ENCODE measurements at regions not wholly inside any gene's neighbourhood (a gene's known extent, or its start where the extent isn't known, plus 50 kb on each side); places are given as distances from the start of the nearest gene placed in this dataset.
"Not testable (repeated sequence)": the region's sequence is repeated elsewhere in the genome, so short reads cannot be mapped to it uniquely, and the experiment has no call there.

- no peaks in the 10 kb centered on the region for H4K20me1 ChIP-seq (ENCODE audit: control insufficient read depth, insufficient read depth, low read length, poor library complexity, severe bottlenecking)
- DNase-seq, result no peak
- H3K36me3 ChIP-seq (replicated peaks in 1 of 2; ENCODE audit: control extremely low read depth in 1 of 2, control insufficient read depth in 1 of 2, extremely low read depth in 1 of 2, insufficient read depth in 2 of 2, low read length in 1 of 2), result no peaks in the 10 kb centered on the region
- CTCF ChIA-PET, result no interaction called here
- POLR2A ChIA-PET, result no interaction called here
- ATAC-seq (ENCODE audit: low read depth), result no peak
- no peak overlapping the region for H3K4me3 ChIP-seq (ENCODE audit: control extremely low read depth in 1 of 5, extremely low read depth in 1 of 5, insufficient read depth in 1 of 5, low read depth in 2 of 5, low read length in 4 of 5)
- peaks cover 0 to 5% (median 0%) of the 10 kb centered on the region in 3 donors for H3K9me3 ChIP-seq (ENCODE audit: control extremely low read depth in 1 of 3, control insufficient read depth in 2 of 3, insufficient read depth in 1 of 3, low read length in 2 of 3)
- Mint-ChIP-seq H3K4me3 (no peak overlapping the region), H3K4me1 (no peaks in the 10 kb centered on the region), H3K27me3 (no peaks in the 10 kb centered on the region), H3K9me3 (ENCODE audit: insufficient read depth) (no peaks in the 10 kb centered on the region), H3K27ac (no peak overlapping the region)
- no peak overlapping the region for H2AFZ ChIP-seq (ENCODE audit: insufficient read depth, low read depth, low read length, poor library complexity, severe bottlenecking)
- no peaks in the 10 kb centered on the region for H3K4me1 ChIP-seq (ENCODE audit: control insufficient read depth in 2 of 2, insufficient read depth in 2 of 2, low read length in 2 of 2)
- no peak overlapping the region for H3K4me2 ChIP-seq (replicated peaks; ENCODE audit: low read depth, low read length, poor library complexity, severe bottlenecking)
- H3K9ac ChIP-seq (ENCODE audit: low read length), result no peak overlapping the region
- WGBS (ENCODE audit: insufficient coverage), result 75% methylated on average over 2 of the region's 2 CpGs
- no peaks in the 10 kb centered on the region for H3K27me3 ChIP-seq (replicated peaks in 1 of 4; ENCODE audit: control extremely low read depth in 1 of 4, control insufficient read depth in 3 of 4, insufficient read depth in 4 of 4, low read length in 3 of 4)
- no peak overlapping the region for H3K27ac ChIP-seq (ENCODE audit: low read length in 2 of 2)
- TF ChIP-seq CTCF (IDR thresholded peaks at IDR 0.05), result no peak
- no peak for TF ChIP-seq EZH2 (IDR thresholded peaks at IDR 0.05; ENCODE audit: borderline replicate concordance, insufficient read depth, low read depth, low read length, poor library complexity, severe bottlenecking)
- intact Hi-C loops (cut with micrococcal nuclease), result no loop called here
- H3K79me2 ChIP-seq (ENCODE audit: control insufficient read depth, insufficient read depth, low read length), result no peaks in the 10 kb centered on the region
Observed at GRCh38 chrX:129091097-129091496, 432.2 kb downstream of the SMARCA1 start.

GRCh38 chrX:129086802-129087201 is 436.5 kb downstream of the SMARCA1 start:
- Histone ChIP-seq H3K4me2 (replicated peaks; ENCODE audit: low read depth, low read length, poor library complexity, severe bottlenecking) (no peak overlapping the region), H4K20me1 (ENCODE audit: control insufficient read depth, insufficient read depth, low read length, poor library complexity, severe bottlenecking) (no peaks in the 10 kb centered on the region), H3K4me3 (ENCODE audit: control extremely low read depth in 1 of 5, extremely low read depth in 1 of 5, insufficient read depth in 1 of 5, low read depth in 2 of 5, low read length in 4 of 5) (no peak overlapping the region), H2AFZ (ENCODE audit: insufficient read depth, low read depth, low read length, poor library complexity, severe bottlenecking) (no peak overlapping the region), H3K9me3 (ENCODE audit: control extremely low read depth in 1 of 3, control insufficient read depth in 2 of 3, insufficient read depth in 1 of 3, low read length in 2 of 3) (peaks cover 0 to 5% (median 2%) of the 10 kb centered on the region in 3 donors), H3K36me3 (replicated peaks in 1 of 2; ENCODE audit: control extremely low read depth in 1 of 2, control insufficient read depth in 1 of 2, extremely low read depth in 1 of 2, insufficient read depth in 2 of 2, low read length in 1 of 2) (no peaks in the 10 kb centered on the region), H3K79me2 (ENCODE audit: control insufficient read depth, insufficient read depth, low read length) (no peaks in the 10 kb centered on the region), H3K27ac (ENCODE audit: low read length in 2 of 2) (no peak overlapping the region), H3K4me1 (ENCODE audit: control insufficient read depth in 2 of 2, insufficient read depth in 2 of 2, low read length in 2 of 2) (no peaks in the 10 kb centered on the region), H3K27me3 (replicated peaks in 1 of 4; ENCODE audit: control extremely low read depth in 1 of 4, control insufficient read depth in 3 of 4, insufficient read depth in 4 of 4, low read length in 3 of 4) (no peaks in the 10 kb centered on the region), H3K9ac (ENCODE audit: low read length) (no peak overlapping the region)
- no peaks in the 10 kb centered on the region for H3K4me1 Mint-ChIP-seq
- H3K4me3 Mint-ChIP-seq, result no peak overlapping the region
- H3K9me3 Mint-ChIP-seq (ENCODE audit: insufficient read depth), result no peaks in the 10 kb centered on the region
- ATAC-seq (ENCODE audit: low read depth) (no peak), DNase-seq (no peak)
- 93% methylated on average over 7 of the region's 7 CpGs for WGBS (ENCODE audit: insufficient coverage)
- H3K27ac Mint-ChIP-seq, result no peak overlapping the region
- ChIA-PET CTCF (no interaction called here), POLR2A (no interaction called here)
- intact Hi-C loops (cut with micrococcal nuclease), result no loop called here
- TF ChIP-seq EZH2 (IDR thresholded peaks at IDR 0.05; ENCODE audit: borderline replicate concordance, insufficient read depth, low read depth, low read length, poor library complexity, severe bottlenecking) (no peak), CTCF (IDR thresholded peaks at IDR 0.05) (no peak)
- no peaks in the 10 kb centered on the region for H3K27me3 Mint-ChIP-seq

DNA sequence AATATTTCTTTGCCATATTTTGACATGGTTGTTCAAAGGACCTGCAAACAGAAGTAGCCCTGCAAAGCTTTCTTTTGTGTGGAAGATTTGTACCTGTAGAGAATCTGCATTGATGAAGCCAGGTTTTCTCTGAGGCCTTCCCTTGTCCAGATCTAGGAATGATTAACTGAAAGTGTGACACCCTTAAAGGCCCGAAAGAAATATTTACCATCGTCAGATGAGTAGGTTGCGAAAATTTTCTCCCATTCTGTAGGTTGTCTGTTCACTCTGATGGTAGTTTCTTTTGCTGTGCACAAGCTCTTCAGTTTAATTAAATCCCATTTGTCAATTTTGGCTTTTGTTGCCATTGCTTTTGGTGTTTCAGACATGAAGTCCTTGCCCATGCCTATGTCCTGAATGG is 439.0 kb downstream of the SMARCA1 start:
- H3K4me1 Mint-ChIP-seq; DNase-seq; H3K4me3 Mint-ChIP-seq; intact Hi-C loops (cut with micrococcal nuclease); H3K36me3 ChIP-seq (replicated peaks in 1 of 2; ENCODE audit: control extremely low read depth in 1 of 2, control insufficient read depth in 1 of 2, extremely low read depth in 1 of 2, insufficient read depth in 2 of 2, low read length in 1 of 2); ATAC-seq (ENCODE audit: low read depth); H3K4me3 ChIP-seq (ENCODE audit: control extremely low read depth in 1 of 5, extremely low read depth in 1 of 5, insufficient read depth in 1 of 5, low read depth in 2 of 5, low read length in 4 of 5); H4K20me1 ChIP-seq (ENCODE audit: control insufficient read depth, insufficient read depth, low read length, poor library complexity, severe bottlenecking); H3K9me3 ChIP-seq (ENCODE audit: control extremely low read depth in 1 of 3, control insufficient read depth in 2 of 3, insufficient read depth in 1 of 3, low read length in 2 of 3); H3K27ac Mint-ChIP-seq; H3K79me2 ChIP-seq (ENCODE audit: control insufficient read depth, insufficient read depth, low read length); H3K9me3 Mint-ChIP-seq (ENCODE audit: insufficient read depth); POLR2A ChIA-PET; H3K9ac ChIP-seq (ENCODE audit: low read length); H3K27me3 ChIP-seq (replicated peaks in 1 of 4; ENCODE audit: control extremely low read depth in 1 of 4, control insufficient read depth in 3 of 4, insufficient read depth in 4 of 4, low read length in 3 of 4); H3K27me3 Mint-ChIP-seq; H2AFZ ChIP-seq (ENCODE audit: insufficient read depth, low read depth, low read length, poor library complexity, severe bottlenecking); H3K4me2 ChIP-seq (replicated peaks; ENCODE audit: low read depth, low read length, poor library complexity, severe bottlenecking); CTCF ChIA-PET; H3K27ac ChIP-seq (ENCODE audit: low read length in 2 of 2); H3K4me1 ChIP-seq (ENCODE audit: control insufficient read depth in 2 of 2, insufficient read depth in 2 of 2, low read length in 2 of 2): not testable (repeated sequence)
- no CpG with 5 or more reads among the region's 3 CpGs for WGBS (ENCODE audit: insufficient coverage)
